ENCODE measurements at regions not wholly inside any gene's neighbourhood (a gene's known extent, or its start where the extent isn't known, plus 50 kb on each side); places are given as distances from the start of the nearest gene placed in this dataset.
"Not testable (repeated sequence)": the region's sequence is repeated elsewhere in the genome, so short reads cannot be mapped to it uniquely, and the experiment has no call there.

DNA sequence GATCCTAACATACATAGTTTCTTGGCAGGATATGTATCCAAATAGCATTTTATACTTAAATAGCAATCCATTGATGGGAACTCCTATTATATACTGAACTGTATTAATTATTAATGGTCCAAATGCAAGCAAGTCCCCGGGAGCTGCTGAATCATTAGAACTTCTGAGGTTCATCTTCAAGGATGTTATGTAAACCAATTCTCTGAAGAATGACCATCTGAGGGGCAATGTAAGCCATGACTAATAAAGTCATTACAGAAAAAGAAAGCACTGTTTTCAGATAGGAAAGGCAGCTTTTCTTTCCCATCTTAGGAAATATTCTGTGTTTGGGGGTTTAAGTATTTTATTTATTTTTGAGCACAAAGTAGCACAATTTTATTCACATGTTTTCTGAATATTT, 166.1 kb upstream of the SLC16A7 start:
- H3K9me3 ChIP-seq, result no peaks in the 10 kb centered on the region
- H3K27ac ChIP-seq, result no peak overlapping the region
- no peaks in the 10 kb centered on the region for H3K36me3 ChIP-seq
- WGBS, 5 donors, result 47 to 66% (median 63%) methylated on average over 1 of the region's 1 CpG
- no peak for DNase-seq
- H3K27me3 ChIP-seq, result no peaks in the 10 kb centered on the region
- TF ChIP-seq POLR2AphosphoS5 (IDR thresholded peaks at IDR 0.05) (no peak), POLR2A (IDR thresholded peaks at IDR 0.05) (no peak), EP300 (IDR thresholded peaks at IDR 0.05) (no peak)
- TF ChIP-seq, protein P1, sequence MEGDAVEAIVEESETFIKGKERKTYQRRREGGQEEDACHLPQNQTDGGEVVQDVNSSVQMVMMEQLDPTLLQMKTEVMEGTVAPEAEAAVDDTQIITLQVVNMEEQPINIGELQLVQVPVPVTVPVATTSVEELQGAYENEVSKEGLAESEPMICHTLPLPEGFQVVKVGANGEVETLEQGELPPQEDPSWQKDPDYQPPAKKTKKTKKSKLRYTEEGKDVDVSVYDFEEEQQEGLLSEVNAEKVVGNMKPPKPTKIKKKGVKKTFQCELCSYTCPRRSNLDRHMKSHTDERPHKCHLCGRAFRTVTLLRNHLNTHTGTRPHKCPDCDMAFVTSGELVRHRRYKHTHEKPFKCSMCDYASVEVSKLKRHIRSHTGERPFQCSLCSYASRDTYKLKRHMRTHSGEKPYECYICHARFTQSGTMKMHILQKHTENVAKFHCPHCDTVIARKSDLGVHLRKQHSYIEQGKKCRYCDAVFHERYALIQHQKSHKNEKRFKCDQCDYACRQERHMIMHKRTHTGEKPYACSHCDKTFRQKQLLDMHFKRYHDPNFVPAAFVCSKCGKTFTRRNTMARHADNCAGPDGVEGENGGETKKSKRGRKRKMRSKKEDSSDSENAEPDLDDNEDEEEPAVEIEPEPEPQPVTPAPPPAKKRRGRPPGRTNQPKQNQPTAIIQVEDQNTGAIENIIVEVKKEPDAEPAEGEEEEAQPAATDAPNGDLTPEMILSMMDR (IDR thresholded peaks at IDR 0.05), result no peak
- H3K4me3 ChIP-seq, result no peak overlapping the region
- intact Hi-C loops (cut with DNase I; ENCODE audit: low total_unique reads), result no loop called here
- no peaks in the 10 kb centered on the region for H3K4me1 ChIP-seq

DNA sequence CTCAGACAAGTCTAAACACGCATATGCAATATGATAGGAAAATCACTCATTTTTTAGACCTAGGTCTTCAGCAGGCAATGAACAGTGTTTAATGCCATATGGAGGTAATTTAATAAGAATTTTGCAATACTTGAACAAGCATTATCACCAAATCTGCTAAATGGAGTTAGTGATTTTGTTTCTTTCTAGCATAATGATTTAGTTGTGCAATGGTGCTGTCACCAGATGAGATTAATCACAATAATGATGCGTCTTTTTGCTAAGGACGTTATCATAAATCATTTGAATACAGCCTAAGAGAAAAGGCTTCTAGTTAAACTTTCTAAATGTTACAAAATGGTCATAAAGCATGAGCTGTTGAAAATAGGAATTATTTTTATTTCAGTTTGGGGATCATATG, 170.0 kb upstream of the SLC16A7 start:
- H3K27me3 ChIP-seq, result no peaks in the 10 kb centered on the region

DNA sequence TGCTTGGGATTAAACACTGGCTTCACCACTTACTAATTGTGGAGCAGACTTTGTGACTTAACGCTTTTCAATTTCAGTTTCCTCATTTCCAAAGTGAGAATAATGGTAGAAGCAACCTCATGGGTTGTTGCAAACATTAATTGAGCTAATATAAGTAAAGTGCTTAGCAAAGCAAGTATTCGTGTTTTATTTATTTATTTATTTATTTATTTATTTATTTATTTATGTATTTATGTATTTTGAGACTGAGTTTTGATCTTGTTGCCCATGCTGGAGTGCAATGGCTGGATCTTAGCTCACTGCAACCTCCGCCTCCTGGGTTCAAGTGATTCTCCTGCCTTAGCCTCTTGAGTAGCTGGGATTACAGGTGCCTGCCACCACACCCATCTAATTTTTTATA, 171.2 kb upstream of the SLC16A7 start:
- H3K27ac ChIP-seq; DNase-seq; H3K36me3 ChIP-seq; H3K4me1 ChIP-seq; intact Hi-C loops (cut with DNase I; ENCODE audit: low total_unique reads); H3K9me3 ChIP-seq; H3K27me3 ChIP-seq; H3K4me3 ChIP-seq: not testable (repeated sequence)
- WGBS, 5 donors, result 85 to 92% (median 91%) methylated on average over 3 of the region's 3 CpGs

More for the DNA sequence above, 170.0 kb upstream of the SLC16A7 start:
- DNase-seq, result no peak
- Histone ChIP-seq H3K9me3 (no peaks in the 10 kb centered on the region), H3K4me1 (no peaks in the 10 kb centered on the region), H3K36me3 (no peaks in the 10 kb centered on the region), H3K27ac (no peak overlapping the region), H3K4me3 (no peak overlapping the region)
- TF ChIP-seq EP300 (IDR thresholded peaks at IDR 0.05), result no peak
- no peak for TF ChIP-seq POLR2AphosphoS5 (IDR thresholded peaks at IDR 0.05)
- TF ChIP-seq, protein P1 (IDR thresholded peaks at IDR 0.05), result no peak
- TF ChIP-seq POLR2A (IDR thresholded peaks at IDR 0.05), result no peak
- intact Hi-C loops (cut with DNase I; ENCODE audit: low total_unique reads), result no loop called here
- WGBS, 5 donors, result 81 to 98% (median 89%) methylated on average over 3 of the region's 3 CpGs

- TF ChIP-seq EP300 (IDR thresholded peaks at IDR 0.05) (no peak), POLR2A (IDR thresholded peaks at IDR 0.05) (no peak), POLR2AphosphoS5 (IDR thresholded peaks at IDR 0.05) (no peak)
- TF ChIP-seq, protein P1 (IDR thresholded peaks at IDR 0.05), result no peak
- DNase-seq, result no peak
- no peaks in the 10 kb centered on the region for H3K36me3 ChIP-seq
- H3K4me3 ChIP-seq, result no peak overlapping the region
- intact Hi-C loops (cut with DNase I; ENCODE audit: low total_unique reads), result no loop called here
- WGBS, 5 donors, result 76 to 86% (median 84%) methylated on average over 1 of the region's 1 CpG
- no peaks in the 10 kb centered on the region for H3K27me3 ChIP-seq
- no peak overlapping the region for H3K27ac ChIP-seq
- no peaks in the 10 kb centered on the region for H3K9me3 ChIP-seq
- no peaks in the 10 kb centered on the region for H3K4me1 ChIP-seq
These were observed 181.8 kb upstream of the SLC16A7 start for GRCh38 chr12:59414051-59414450.

GRCh38 chr12:59408431-59408830, 187.4 kb upstream of the SLC16A7 start:
- TF ChIP-seq, protein P1 (IDR thresholded peaks at IDR 0.05), result no peak
- TF ChIP-seq EP300 (IDR thresholded peaks at IDR 0.05), result no peak
- no peak for TF ChIP-seq POLR2AphosphoS5 (IDR thresholded peaks at IDR 0.05)
- TF ChIP-seq POLR2A (IDR thresholded peaks at IDR 0.05), result no peak
- intact Hi-C loops (cut with DNase I; ENCODE audit: low total_unique reads), result no loop called here
- Histone ChIP-seq H3K27ac (no peak overlapping the region), H3K4me3 (no peak overlapping the region), H3K9me3 (no peaks in the 10 kb centered on the region), H3K4me1 (peaks cover 0 to 7% (median 2%) of the 10 kb centered on the region in 4 donors), H3K36me3 (no peaks in the 10 kb centered on the region), H3K27me3 (no peaks in the 10 kb centered on the region)
- no peak for DNase-seq
- 44 to 71% (median 60%) methylated on average over 1 of the region's 1 CpG for WGBS, 5 donors

All from stomach (tissue), 8 donors.